Lower lobe of right lung (tissue), 2 donors: ENCODE measurements at regions not wholly inside any gene's neighbourhood (a gene's known extent, or its start where the extent isn't known, plus 50 kb on each side); places are given as distances from the start of the nearest gene placed in this dataset.

ENCODE experiments used
- ATAC-seq, 2 donors: fragments of 200-7000 bp; cut with Tn5 transposase; one replicate each; pipeline ENCODE4 v1.9.1; 2020 to 2022; ENCODE audit warnings: mild to moderate bottlenecking in 2 of 2, moderate library complexity in 2 of 2
- DNase-seq: peaks from one replicate; pipeline ENCODE4 v3.0.0-alpha.2; 2020
- H3K27ac ChIP-seq: fragments of 200-600 bp; one replicate; pipeline ENCODE4 v1.8.0; 2022
- H3K27me3 ChIP-seq: fragments of 200-600 bp; one replicate; pipeline ENCODE4 v1.8.0; 2022; ENCODE audit warnings: low read depth
- H3K36me3 ChIP-seq: fragments of 200-600 bp; one replicate; pipeline ENCODE4 v1.8.0; 2022; ENCODE audit warnings: mild to moderate bottlenecking
- H3K4me1 ChIP-seq: fragments of 200-600 bp; one replicate; pipeline ENCODE4 v1.8.0; 2022
- H3K4me3 ChIP-seq: fragments of 200-600 bp; one replicate; pipeline ENCODE4 v1.8.0; 2022; ENCODE audit warnings: mild to moderate bottlenecking
- H3K9me3 ChIP-seq: fragments of 200-600 bp; one replicate; pipeline ENCODE4 v1.8.0; 2022
- CTCF ChIP-seq: fragments of 200-600 bp; IDR thresholded peaks from one replicate; pipeline ENCODE4 v1.8.0; 2022; ENCODE audit warnings: antibody characterized with exemption, mild to moderate bottlenecking
- intact Hi-C: fragments of 100-400 bp; cut with DNase I; formaldehyde crosslinking; loops from one replicate; pipeline ENCODE4 v1.11.0; 2022
- donor health status: DM: no; HTN: yes; CAD: no; lungs with severe emphysema.

- Histone ChIP-seq H3K36me3 (no peaks in the 10 kb centered on the region), H3K27ac (no peak overlapping the region), H3K4me1 (peaks cover 5% of the 10 kb centered on the region), H3K9me3 (no peaks in the 10 kb centered on the region), H3K27me3 (peaks cover 38% of the 10 kb centered on the region), H3K4me3 (peak overlapping the region; percentile 50)
- DNase-seq, result no peak
- intact Hi-C loops, result no loop called here
- ATAC-seq, result no peak
- no peak for TF ChIP-seq CTCF
Observed at GRCh38 chr22:48491451-48491941, 1336.2 kb downstream of the BRD1 start.

DNA sequence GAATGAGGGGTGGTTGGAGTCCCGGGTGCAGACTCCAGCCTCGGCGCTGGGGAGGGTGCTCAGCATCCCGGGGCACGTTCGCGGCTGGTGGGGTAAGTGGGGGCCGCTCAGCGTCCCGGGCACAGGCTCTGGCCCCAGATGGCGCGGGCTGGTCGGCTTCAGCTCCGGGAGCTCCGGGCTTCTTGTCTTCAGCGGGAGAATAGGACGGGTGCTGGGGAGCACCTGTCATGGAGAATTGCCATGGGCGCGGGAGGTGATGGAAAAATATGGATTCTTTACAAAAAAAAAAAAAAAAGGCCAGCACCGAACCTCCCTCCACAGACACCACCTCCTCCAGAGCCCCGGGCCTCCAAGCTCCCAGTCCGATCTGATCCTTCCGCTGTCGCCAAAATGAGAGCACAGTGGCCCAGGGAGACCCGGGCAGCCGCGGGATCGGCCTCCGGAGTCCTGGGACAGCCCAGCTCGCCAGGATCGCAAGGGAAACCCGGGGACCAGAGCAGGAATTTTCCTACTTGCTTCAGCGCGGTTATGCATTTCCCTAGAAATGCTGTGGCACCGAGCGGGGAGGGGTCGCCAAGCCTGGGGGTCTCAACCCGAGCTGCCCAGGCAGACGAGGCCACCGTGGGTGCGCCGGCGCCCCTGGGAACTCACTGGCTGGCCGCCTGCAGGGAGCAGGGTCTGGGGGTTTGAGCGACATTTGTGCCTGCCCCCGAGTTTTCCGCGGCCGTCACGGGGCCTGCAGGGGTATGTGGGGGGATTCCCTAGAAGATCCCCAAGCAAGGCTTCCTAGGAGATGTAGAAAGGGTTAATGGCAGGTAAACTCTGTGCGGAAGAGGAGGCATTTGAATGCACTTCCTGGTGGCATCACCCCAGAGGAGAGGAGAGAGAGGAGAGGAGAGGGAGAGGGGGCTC is 1336.9 kb downstream of the BRD1 start:
- no peak for TF ChIP-seq CTCF
- Histone ChIP-seq H3K9me3 (no peaks in the 10 kb centered on the region), H3K27ac (no peak overlapping the region), H3K4me3 (peak overlapping the region; percentile 50), H3K27me3 (peaks cover 38% of the 10 kb centered on the region), H3K4me1 (peaks cover 5% of the 10 kb centered on the region), H3K36me3 (no peaks in the 10 kb centered on the region)
- ATAC-seq, result no peak
- intact Hi-C loops, result no loop called here
- DNase-seq, result no peak

- TF ChIP-seq CTCF, result no peak
- Histone ChIP-seq H3K27me3 (peaks cover 38% of the 10 kb centered on the region), H3K9me3 (no peaks in the 10 kb centered on the region), H3K27ac (no peak overlapping the region), H3K36me3 (no peaks in the 10 kb centered on the region), H3K4me1 (peaks cover 5% of the 10 kb centered on the region), H3K4me3 (peak overlapping the region; percentile 50)
- peak in 1 of 2 donors; percentile 11 for ATAC-seq
- intact Hi-C loops, result no loop called here
- no peak for DNase-seq
Observed at GRCh38 chr22:48489551-48490499, 1337.8 kb downstream of the BRD1 start.

DNA sequence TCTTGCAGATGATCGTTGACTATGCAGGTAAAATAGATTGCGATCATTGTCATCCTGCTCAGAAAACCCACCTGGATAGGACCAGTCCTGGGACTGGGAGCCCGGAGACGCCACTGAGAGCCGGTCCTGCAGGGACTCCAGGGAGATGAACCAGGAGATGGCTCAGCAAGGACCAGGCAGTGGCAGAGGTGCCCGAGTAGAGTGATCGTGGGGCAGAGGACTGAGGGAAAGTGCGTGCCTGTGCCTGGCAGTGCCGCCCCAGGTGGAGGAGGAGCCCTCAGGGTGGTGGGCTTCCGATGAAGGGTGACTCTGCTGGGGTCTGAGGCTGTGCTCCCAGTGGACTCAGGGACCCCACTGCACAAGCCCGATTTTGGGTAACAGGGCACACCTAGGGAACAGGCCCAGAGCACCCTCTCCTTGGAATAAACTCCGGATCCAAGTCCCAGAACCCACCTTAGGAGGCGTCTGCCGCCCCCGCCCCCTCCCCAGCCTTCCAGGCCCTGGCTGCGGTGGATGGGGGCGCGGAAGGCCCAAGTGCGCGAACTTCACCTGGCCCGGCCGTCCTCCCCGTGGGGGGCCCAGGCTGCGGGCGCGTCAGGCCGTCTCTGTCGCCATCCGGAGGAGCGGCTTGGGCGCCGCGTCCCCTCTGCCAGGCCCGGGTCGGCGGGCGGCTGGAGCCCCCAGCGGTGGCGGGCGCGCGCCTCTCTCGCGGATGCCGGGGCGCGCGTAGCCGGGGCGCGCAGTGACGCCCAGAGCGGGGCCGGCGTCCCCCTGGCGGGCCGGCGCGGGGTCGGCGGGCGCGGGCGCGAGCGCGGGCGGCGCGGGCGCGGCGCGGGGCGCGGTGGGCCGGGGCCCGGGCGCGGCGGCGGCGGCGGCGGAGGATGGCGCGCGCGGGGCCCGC is 1338.8 kb downstream of the BRD1 start:
- H3K9me3 ChIP-seq, result no peaks in the 10 kb centered on the region
- H3K36me3 ChIP-seq, result no peaks in the 10 kb centered on the region
- peaks cover 38% of the 10 kb centered on the region for H3K27me3 ChIP-seq
- no peak overlapping the region for H3K4me3 ChIP-seq
- intact Hi-C loops, result no loop called here
- no peak for TF ChIP-seq CTCF
- no peak overlapping the region for H3K27ac ChIP-seq
- DNase-seq, result no peak
- H3K4me1 ChIP-seq, result peaks cover 5% of the 10 kb centered on the region
- ATAC-seq, result no peak
